Activated CD8-positive, alpha-beta memory T cell treated with anti-CD3 and anti-CD28 coated beads, Interleukin-2, amount 50 U/mL, for 48 hours (primary cell): ENCODE measurements at regions not wholly inside any gene's neighbourhood (a gene's known extent, or its start where the extent isn't known, plus 50 kb on each side); places are given as distances from the start of the nearest gene placed in this dataset.

Experiments used
- DNase-seq: peaks from one replicate; pipeline ENCODE4 v3.0.0-alpha.2; 2020

GRCh38 chr3:28743271-28743670, 394.6 kb upstream of the AZI2 start:
- DNase-seq = no peak

- no peak for DNase-seq
Measured at GRCh38 chr3:28743831-28744230, 395.2 kb upstream of the AZI2 start.

GRCh38 chr3:28745436-28745835, 396.8 kb upstream of the AZI2 start:
- DNase-seq = no peak

- DNase-seq = no peak
Measured at GRCh38 chr3:28745916-28746617, 397.4 kb upstream of the AZI2 start.

- DNase-seq = no peak
Measured at GRCh38 chr3:28746990-28747389, 398.4 kb upstream of the AZI2 start.

- no peak for DNase-seq
Measured at GRCh38 chr3:28751864-28752263, 403.2 kb upstream of the AZI2 start.

GRCh38 chr3:28752290-28752689, 403.7 kb upstream of the AZI2 start:
- no peak for DNase-seq

- DNase-seq = no peak
Measured at GRCh38 chr3:28756056-28756455, 407.4 kb upstream of the AZI2 start.

GRCh38 chr3:28758115-28758514, 409.5 kb upstream of the AZI2 start:
- no peak for DNase-seq

GRCh38 chr3:28761375-28761774, 412.8 kb upstream of the AZI2 start:
- DNase-seq = no peak

GRCh38 chr3:28765194-28765593, 416.6 kb upstream of the AZI2 start:
- DNase-seq = no peak

GRCh38 chr3:28768439-28768838, 419.8 kb upstream of the AZI2 start:
- DNase-seq = no peak

- no peak for DNase-seq
Measured at GRCh38 chr3:28777806-28778475, 429.3 kb upstream of the AZI2 start.

GRCh38 chr3:28780480-28780879, 431.9 kb upstream of the AZI2 start:
- DNase-seq = no peak

- no peak for DNase-seq
Measured at GRCh38 chr3:28781053-28781452, 432.4 kb upstream of the AZI2 start.

GRCh38 chr3:28786446-28786845, 437.8 kb upstream of the AZI2 start:
- DNase-seq = no peak

GRCh38 chr3:28788571-28788970, 439.9 kb upstream of the AZI2 start:
- DNase-seq = no peak

- DNase-seq = no peak
Measured at GRCh38 chr3:28791713-28792255, 443.2 kb upstream of the AZI2 start.

- DNase-seq = no peak
Measured at GRCh38 chr3:28792604-28793003, 444.0 kb upstream of the AZI2 start.

GRCh38 chr3:28799084-28799483, 450.5 kb upstream of the AZI2 start:
- DNase-seq = no peak

- DNase-seq = no peak
Measured at GRCh38 chr3:28800203-28800602, 451.6 kb upstream of the AZI2 start.

- DNase-seq = no peak
Measured at GRCh38 chr3:28808068-28808467, 459.4 kb upstream of the AZI2 start.

GRCh38 chr3:28816017-28816416, 464.9 kb upstream of the RBMS3 start:
- DNase-seq = no peak

- DNase-seq = no peak
Measured at GRCh38 chr3:28824316-28824715, 456.6 kb upstream of the RBMS3 start.

GRCh38 chr3:28826840-28827239, 454.0 kb upstream of the RBMS3 start:
- no peak for DNase-seq
